Astrocyte (in vitro differentiated cells and primary cell): ENCODE measurements at regions not wholly inside any gene's neighbourhood (a gene's known extent, or its start where the extent isn't known, plus 50 kb on each side); places are given as distances from the start of the nearest gene placed in this dataset.
A peak's percentile ranks its signal among the peaks of the same experiment; 100 is the strongest.

Experiments
- DNase-seq: peaks from one replicate; pipeline ENCODE4 v3.0.0-alpha.2; 2010; ENCODE audit warnings: low read depth
- FAIRE-seq: peaks from 2 replicates; lab custom pipeline; 2011; peaks lifted over from hg19 to GRCh38; lab: Jason Lieb, UNC
- H2AFZ ChIP-seq: 2 replicates; pipeline ENCODE4 v1.6.0; 2012; ENCODE audit warnings: low read depth, low read length, inconsistent platforms
- H3K27ac ChIP-seq: 2 replicates; pipeline ENCODE4 v1.5.1; 2011; ENCODE audit warnings: low read depth, low read length, inconsistent platforms
- H3K27me3 ChIP-seq: 2 replicates; pipeline ENCODE4 v1.6.0; 2011; ENCODE audit warnings: low read length, inconsistent platforms; ENCODE audit not compliant: insufficient read depth
- H3K36me3 ChIP-seq: 2 replicates; pipeline ENCODE4 v1.5.1; 2011; ENCODE audit warnings: low read length, inconsistent platforms; ENCODE audit not compliant: insufficient read depth
- H3K4me1 ChIP-seq: 2 replicates; pipeline ENCODE4 v1.5.1; 2011; ENCODE audit warnings: low read length, inconsistent platforms; ENCODE audit not compliant: insufficient read depth
- H3K4me2 ChIP-seq: 2 replicates; pipeline ENCODE4 v1.6.0; 2012; ENCODE audit warnings: low read length, inconsistent platforms
- H3K4me3 ChIP-seq: 2 replicates; pipeline ENCODE4 v1.5.1; 2011; ENCODE audit warnings: low read depth, mild to moderate bottlenecking, low read length, inconsistent platforms; ENCODE audit not compliant: insufficient read depth
- H3K79me2 ChIP-seq: 2 replicates; pipeline ENCODE4 v1.6.0; 2012; ENCODE audit warnings: mild to moderate bottlenecking, low read length, inconsistent platforms; ENCODE audit not compliant: insufficient read depth
- H3K9ac ChIP-seq: 2 replicates; pipeline ENCODE4 v1.6.0; 2012; ENCODE audit warnings: mild to moderate bottlenecking, low read length, inconsistent platforms
- H3K9me3 ChIP-seq: 2 replicates; pipeline ENCODE4 v1.5.1; 2012; ENCODE audit warnings: low read depth, mild to moderate bottlenecking, low read length, inconsistent platforms; ENCODE audit not compliant: insufficient read depth
- H4K20me1 ChIP-seq: 2 replicates; pipeline ENCODE4 v1.6.0; 2012; ENCODE audit warnings: low read length, inconsistent platforms; ENCODE audit not compliant: insufficient read depth
- H3K27ac Mint-ChIP-seq: one replicate; pipeline ENCODE4 v1.8.0; 2021; ENCODE audit warnings: mild to moderate bottlenecking, mixed read lengths; ENCODE audit not compliant: unreplicated experiment
- H3K27me3 Mint-ChIP-seq: one replicate; pipeline ENCODE4 v1.8.0; 2021; ENCODE audit warnings: low read depth, mixed read lengths; ENCODE audit not compliant: unreplicated experiment
- H3K36me3 Mint-ChIP-seq: one replicate; pipeline ENCODE4 v1.8.0; 2021; ENCODE audit warnings: low read depth, mixed read lengths; ENCODE audit not compliant: unreplicated experiment
- H3K4me1 Mint-ChIP-seq: one replicate; pipeline ENCODE4 v1.8.0; 2021; ENCODE audit warnings: low read depth, mixed read lengths; ENCODE audit not compliant: unreplicated experiment
- H3K4me3 Mint-ChIP-seq: one replicate; pipeline ENCODE4 v1.8.0; 2021; ENCODE audit warnings: mild to moderate bottlenecking, moderate library complexity, mixed read lengths; ENCODE audit not compliant: unreplicated experiment
- H3K9me3 Mint-ChIP-seq: one replicate; pipeline ENCODE4 v1.8.0; 2021; ENCODE audit warnings: mild to moderate bottlenecking, mixed read lengths; ENCODE audit not compliant: unreplicated experiment
- EZH2 ChIP-seq: IDR thresholded peaks from 2 replicates; pipeline ENCODE4 v1.6.1; 2012; ENCODE audit warnings: mild to moderate bottlenecking, low read length, inconsistent platforms; ENCODE audit not compliant: insufficient read depth
- TF ChIP-seq, protein P1 (sequence below): IDR thresholded peaks from 2 replicates; pipeline ENCODE4 v1.5.1; 2011; ENCODE audit warnings: low read depth, mild to moderate bottlenecking, inconsistent platforms, low read length, moderate library complexity; ENCODE audit not compliant: insufficient read depth

GRCh38 chr2:13968811-13969210 is 663.7 kb upstream of the LRATD1 start:
- Histone ChIP-seq H3K9me3 (no peaks in the 10 kb centered on the region), H4K20me1 (no peaks in the 10 kb centered on the region), H3K4me3 (no peak overlapping the region), H3K4me2 (no peak overlapping the region), H3K4me1 (no peaks in the 10 kb centered on the region), H3K27me3 (no peaks in the 10 kb centered on the region), H3K36me3 (no peaks in the 10 kb centered on the region), H3K9ac (no peak overlapping the region), H3K27ac (no peak overlapping the region), H3K79me2 (no peaks in the 10 kb centered on the region), H2AFZ (no peak overlapping the region)
- TF ChIP-seq EZH2 = no peak
- TF ChIP-seq, protein P1, sequence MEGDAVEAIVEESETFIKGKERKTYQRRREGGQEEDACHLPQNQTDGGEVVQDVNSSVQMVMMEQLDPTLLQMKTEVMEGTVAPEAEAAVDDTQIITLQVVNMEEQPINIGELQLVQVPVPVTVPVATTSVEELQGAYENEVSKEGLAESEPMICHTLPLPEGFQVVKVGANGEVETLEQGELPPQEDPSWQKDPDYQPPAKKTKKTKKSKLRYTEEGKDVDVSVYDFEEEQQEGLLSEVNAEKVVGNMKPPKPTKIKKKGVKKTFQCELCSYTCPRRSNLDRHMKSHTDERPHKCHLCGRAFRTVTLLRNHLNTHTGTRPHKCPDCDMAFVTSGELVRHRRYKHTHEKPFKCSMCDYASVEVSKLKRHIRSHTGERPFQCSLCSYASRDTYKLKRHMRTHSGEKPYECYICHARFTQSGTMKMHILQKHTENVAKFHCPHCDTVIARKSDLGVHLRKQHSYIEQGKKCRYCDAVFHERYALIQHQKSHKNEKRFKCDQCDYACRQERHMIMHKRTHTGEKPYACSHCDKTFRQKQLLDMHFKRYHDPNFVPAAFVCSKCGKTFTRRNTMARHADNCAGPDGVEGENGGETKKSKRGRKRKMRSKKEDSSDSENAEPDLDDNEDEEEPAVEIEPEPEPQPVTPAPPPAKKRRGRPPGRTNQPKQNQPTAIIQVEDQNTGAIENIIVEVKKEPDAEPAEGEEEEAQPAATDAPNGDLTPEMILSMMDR = no peak
- Mint-ChIP-seq H3K27me3 (no peaks in the 10 kb centered on the region), H3K4me1 (no peaks in the 10 kb centered on the region), H3K4me3 (no peak overlapping the region), H3K36me3 (no peaks in the 10 kb centered on the region), H3K9me3 (no peaks in the 10 kb centered on the region), H3K27ac (peak overlapping the region; percentile 5)
- DNase-seq = no peak
- FAIRE-seq = no peak

DNA sequence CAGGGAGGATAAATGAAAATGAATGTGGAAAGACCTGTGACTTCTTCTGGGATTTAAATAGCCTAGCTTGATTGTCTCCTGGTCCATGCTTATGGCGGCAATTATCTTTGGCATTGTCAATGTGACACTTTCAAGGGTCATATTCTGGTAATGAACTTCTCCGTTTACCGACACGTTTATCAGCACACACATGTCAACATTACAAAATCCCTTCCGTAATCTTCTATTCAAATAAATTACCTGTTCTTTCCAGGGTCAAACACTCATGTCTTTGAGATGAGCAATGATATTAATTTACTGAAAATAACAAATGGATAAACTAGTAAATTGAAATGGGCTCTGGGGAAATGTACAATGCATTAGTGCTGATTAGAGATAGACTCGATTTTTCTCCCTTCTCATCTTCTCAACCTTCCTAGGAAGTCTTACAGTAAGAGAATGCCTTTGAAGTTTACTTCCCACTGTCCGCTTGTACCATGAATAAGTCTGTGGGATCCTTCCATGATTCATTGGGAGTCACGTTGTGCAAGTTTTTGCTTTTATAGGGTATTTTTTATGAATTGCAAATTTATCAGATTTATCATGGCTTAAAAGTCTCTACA is 646.3 kb upstream of the LRATD1 start:
- DNase-seq (no peak), FAIRE-seq (no peak)
- Histone ChIP-seq H3K9me3 (no peaks in the 10 kb centered on the region), H3K4me3 (no peak overlapping the region), H2AFZ (no peak overlapping the region), H3K9ac (no peak overlapping the region), H3K79me2 (no peaks in the 10 kb centered on the region), H3K4me2 (no peak overlapping the region), H3K27ac (no peak overlapping the region), H3K4me1 (no peaks in the 10 kb centered on the region), H3K27me3 (no peaks in the 10 kb centered on the region), H4K20me1 (no peaks in the 10 kb centered on the region), H3K36me3 (no peaks in the 10 kb centered on the region)
- Mint-ChIP-seq H3K36me3 (no peaks in the 10 kb centered on the region), H3K4me1 (no peaks in the 10 kb centered on the region), H3K27me3 (no peaks in the 10 kb centered on the region), H3K4me3 (no peak overlapping the region), H3K9me3 (peaks cover 4% of the 10 kb centered on the region), H3K27ac (no peak overlapping the region)
- TF ChIP-seq EZH2 = no peak

GRCh38 chr2:13996527-13996926 is 636.0 kb upstream of the LRATD1 start:
- H3K4me3 ChIP-seq = no peak overlapping the region
- no peak overlapping the region for H3K4me2 ChIP-seq
- TF ChIP-seq, protein P1 = no peak
- TF ChIP-seq EZH2 = no peak
- H3K9me3 Mint-ChIP-seq = no peaks in the 10 kb centered on the region
- no peaks in the 10 kb centered on the region for H3K4me1 ChIP-seq
- no peak overlapping the region for H3K27ac Mint-ChIP-seq
- H2AFZ ChIP-seq = no peak overlapping the region
- H3K36me3 Mint-ChIP-seq = no peaks in the 10 kb centered on the region
- no peak for FAIRE-seq
- no peak for DNase-seq
- no peaks in the 10 kb centered on the region for H3K79me2 ChIP-seq
- no peaks in the 10 kb centered on the region for H3K27me3 Mint-ChIP-seq
- no peaks in the 10 kb centered on the region for H3K27me3 ChIP-seq
- H3K9ac ChIP-seq = no peak overlapping the region
- H3K36me3 ChIP-seq = no peaks in the 10 kb centered on the region
- H3K4me1 Mint-ChIP-seq = no peaks in the 10 kb centered on the region
- no peak overlapping the region for H3K4me3 Mint-ChIP-seq
- H3K27ac ChIP-seq = no peak overlapping the region
- H3K9me3 ChIP-seq = no peaks in the 10 kb centered on the region
- no peaks in the 10 kb centered on the region for H4K20me1 ChIP-seq
